SK-N-SH treated with all-trans-retinoic acid at 6 μM for 48 hours (cell line): ENCODE measurements at regions not wholly inside any gene's neighbourhood (a gene's known extent, or its start where the extent isn't known, plus 50 kb on each side); places are given as distances from the start of the nearest gene placed in this dataset.

ENCODE experiments used
- ARNTL ChIP-seq: fragments of 450-650 bp; formaldehyde crosslinking; IDR thresholded peaks from 2 replicates; pipeline ENCODE4 v1.5.0; 2020; ENCODE audit warnings: low read depth, mild to moderate bottlenecking, moderate library complexity, borderline replicate concordance
- CSRNP3 ChIP-seq: fragments of 250-450 bp; sonication (Bioruptor Pico); IDR thresholded peaks from 2 replicates; pipeline ENCODE4 v1.5.1; 2021; ENCODE audit warnings: mild to moderate bottlenecking, moderate library complexity
- GLIS3 ChIP-seq: fragments of 250-450 bp; sonication (Bioruptor Pico); IDR thresholded peaks from 2 replicates; pipeline ENCODE4 v1.5.0; 2020; ENCODE audit warnings: mild to moderate bottlenecking, moderate library complexity
- ISL1 ChIP-seq: fragments of 250-450 bp; sonication (Bioruptor Pico); IDR thresholded peaks from 2 replicates; pipeline ENCODE4 v2.1.2; 2022; ENCODE audit warnings: mild to moderate bottlenecking, moderate library complexity
- PATZ1 ChIP-seq: fragments of 250-450 bp; sonication (Bioruptor Pico); IDR thresholded peaks from 2 replicates; pipeline ENCODE4 v1.8.0; 2020; ENCODE audit warnings: mild to moderate bottlenecking, moderate library complexity, borderline replicate concordance
- POU6F1 ChIP-seq: fragments of 250-450 bp; sonication (Bioruptor Pico); IDR thresholded peaks from 2 replicates; pipeline ENCODE4 v1.8.0; 2021; ENCODE audit warnings: low read depth, mild to moderate bottlenecking, moderate library complexity, borderline replicate concordance
- RARB ChIP-seq: fragments of 250-450 bp; sonication (Bioruptor Pico); IDR thresholded peaks from 2 replicates; pipeline ENCODE4 v1.8.0; 2021; ENCODE audit warnings: mild to moderate bottlenecking, moderate library complexity
- TOX ChIP-seq: fragments of 250-450 bp; sonication (Bioruptor Pico); IDR thresholded peaks from 2 replicates; pipeline ENCODE4 v1.8.0; 2021; ENCODE audit warnings: mild to moderate bottlenecking, moderate library complexity, borderline replicate concordance
- ZC3H10 ChIP-seq: fragments of 250-450 bp; sonication (Bioruptor Pico); IDR thresholded peaks from 2 replicates; pipeline ENCODE4 v1.5.1; 2021; ENCODE audit warnings: mild to moderate bottlenecking, moderate library complexity
- ZFP3 ChIP-seq: fragments of 250-450 bp; sonication (Bioruptor Pico); IDR thresholded peaks from 2 replicates; pipeline ENCODE4 v1.5.0; 2020; ENCODE audit warnings: mild to moderate bottlenecking, moderate library complexity
- ZFP30 ChIP-seq: fragments of 450-650 bp; formaldehyde crosslinking; IDR thresholded peaks from 2 replicates; pipeline ENCODE4 v1.5.0; 2022; ENCODE audit warnings: mild to moderate bottlenecking, moderate library complexity
- ZNF565 ChIP-seq: fragments of 450-650 bp; formaldehyde crosslinking; conservative IDR thresholded peaks from 2 replicates; pipeline ENCODE4 v1.5.0; 2020; ENCODE audit warnings: low read depth, mild to moderate bottlenecking, moderate library complexity
- ZNF70 ChIP-seq: fragments of 450-650 bp; formaldehyde crosslinking; IDR thresholded peaks from 2 replicates; pipeline ENCODE4 v1.5.0; 2020; ENCODE audit warnings: mild to moderate bottlenecking, moderate library complexity
- ZNF8 ChIP-seq: fragments of 450-650 bp; formaldehyde crosslinking; IDR thresholded peaks from 2 replicates; pipeline ENCODE4 v1.5.0; 2020; ENCODE audit warnings: mild to moderate bottlenecking, moderate library complexity

- TF ChIP-seq ISL1 (CRISPR knock-in tag) (no peak), ZC3H10 (no peak), ZNF70 (no peak), TOX (CRISPR knock-in tag) (no peak), ZFP3 (CRISPR knock-in tag) (no peak), GLIS3 (CRISPR knock-in tag) (no peak), ZNF565 (no peak), ZNF8 (CRISPR knock-in tag) (no peak), ZFP30 (CRISPR knock-in tag) (no peak), ARNTL (CRISPR knock-in tag) (no peak), CSRNP3 (CRISPR knock-in tag) (no peak), PATZ1 (CRISPR knock-in tag) (no peak), RARB (no peak), POU6F1 (CRISPR knock-in tag) (no peak)
These were observed 433.3 kb upstream of the ID2 start for GRCh38 chr2:8248623-8248957.
